GM12872 (cell line): ENCODE measurements at regions not wholly inside any gene's neighbourhood (a gene's known extent, or its start where the extent isn't known, plus 50 kb on each side); places are given as distances from the start of the nearest gene placed in this dataset.

Experiments
- CTCF ChIP-seq: IDR thresholded peaks from 3 replicates; pipeline ENCODE4 v1.5.1; 2011; ENCODE audit warnings: low read depth, mild to moderate bottlenecking, low read length, moderate library complexity; ENCODE audit not compliant: insufficient read depth

- no peak for TF ChIP-seq CTCF
Measured at GRCh38 chr10:127797339-127797738, 60.4 kb downstream of the FOXI2 start.

- no peak for TF ChIP-seq CTCF
Measured at GRCh38 chr10:127798111-127798510, 61.1 kb downstream of the FOXI2 start.

DNA sequence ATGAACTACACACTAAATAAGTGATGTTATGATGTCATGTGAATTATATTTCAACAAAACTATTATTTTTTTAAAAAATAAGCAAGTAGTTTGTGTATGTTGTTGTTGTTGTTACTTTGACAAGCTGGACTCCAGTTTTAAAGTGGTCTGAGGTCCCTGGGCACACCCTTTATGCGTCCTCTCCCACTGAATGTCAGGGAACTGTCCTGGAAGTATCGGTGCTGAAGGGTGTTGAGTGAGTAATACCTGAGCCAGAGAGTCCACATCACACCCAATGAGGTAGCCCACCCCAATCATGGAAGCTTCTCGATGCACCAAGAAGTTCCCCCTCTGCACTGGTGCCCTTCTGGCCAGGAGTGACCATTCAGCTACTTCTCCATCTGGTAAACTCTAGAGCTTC lies 64.3 kb downstream of the FOXI2 start:
- TF ChIP-seq CTCF = no peak

DNA sequence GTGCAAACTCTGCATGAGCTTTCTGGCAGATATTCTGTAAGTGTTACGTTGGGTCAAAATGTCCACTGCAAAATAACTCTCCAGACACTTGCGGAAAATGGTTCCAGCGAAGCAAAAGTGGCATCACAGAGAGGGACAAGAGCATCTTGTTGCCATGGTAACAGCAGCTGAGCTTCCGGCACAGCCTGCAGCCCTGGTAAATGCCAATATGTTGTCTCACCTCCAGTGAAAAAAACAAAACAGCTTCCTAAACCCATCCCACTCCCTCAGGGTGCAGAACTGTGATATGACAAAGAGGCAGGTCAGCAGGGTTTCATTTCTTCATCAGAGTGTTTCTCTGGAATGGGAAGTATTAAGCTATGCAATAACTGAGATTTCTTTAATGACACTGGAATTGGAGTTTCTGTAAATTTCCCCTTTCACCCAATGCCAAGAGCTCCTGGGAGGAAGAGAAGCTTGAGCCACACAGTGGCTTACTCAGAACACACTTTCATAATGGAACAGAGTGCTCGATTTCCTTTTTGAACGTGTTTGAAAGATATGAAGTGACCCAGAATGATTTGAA lies 65.6 kb downstream of the FOXI2 start:
- no peak for TF ChIP-seq CTCF

DNA sequence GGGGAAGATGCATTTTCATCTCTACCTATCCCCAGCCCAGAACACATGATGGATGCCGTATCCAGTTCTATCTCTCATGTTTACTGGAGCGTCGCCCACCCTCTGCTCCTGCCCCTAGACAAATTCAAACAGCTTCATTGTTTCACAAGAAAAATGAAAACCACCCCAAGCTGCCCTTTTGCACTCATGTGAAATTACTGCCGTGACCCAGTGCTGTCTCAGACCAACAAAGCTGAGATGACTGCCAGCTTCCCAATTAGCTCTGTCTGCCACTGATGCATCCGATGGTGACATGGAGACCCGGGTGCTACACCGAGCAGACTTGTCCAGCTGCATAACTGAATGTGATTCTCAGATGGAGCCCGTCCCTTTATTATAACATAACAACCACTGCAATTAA lies 67.7 kb downstream of the FOXI2 start:
- TF ChIP-seq CTCF = no peak

DNA sequence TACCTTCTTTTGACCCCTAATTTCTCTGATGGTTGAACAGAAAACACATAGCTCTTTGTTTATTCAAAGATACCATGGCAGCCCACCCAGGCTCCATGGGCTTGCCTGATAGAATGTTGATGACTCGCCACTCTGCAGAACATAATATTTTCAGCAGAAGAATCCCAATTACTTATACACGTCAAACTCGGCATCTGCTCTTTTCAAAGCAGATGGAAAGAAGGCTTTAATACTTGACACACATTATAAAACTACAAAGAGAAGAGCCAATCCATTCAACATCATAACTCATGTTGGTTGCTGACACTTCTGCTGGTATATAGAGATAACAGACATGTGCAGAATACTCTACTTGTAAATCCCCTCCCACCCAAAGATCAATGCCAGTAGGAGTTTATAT lies 69.0 kb downstream of the FOXI2 start:
- no peak for TF ChIP-seq CTCF

DNA sequence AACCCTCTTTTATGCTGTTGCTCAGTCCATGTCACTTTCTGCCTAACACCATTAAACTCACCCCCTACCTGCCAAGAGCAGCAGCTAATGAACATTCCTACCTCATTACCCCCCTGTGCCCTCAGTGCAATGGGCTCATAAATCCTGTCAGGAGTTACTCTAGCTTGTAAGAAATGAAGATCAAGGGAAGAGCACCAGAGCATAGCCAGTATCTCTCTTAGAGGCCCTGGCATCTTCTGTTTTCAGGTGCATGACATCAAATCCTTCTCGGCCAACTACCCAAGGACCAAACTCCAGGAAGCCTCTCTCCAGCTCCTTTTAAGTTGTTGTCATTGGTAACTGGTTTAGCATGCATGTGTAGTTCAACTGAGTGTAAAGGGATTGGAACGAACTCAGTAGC lies 75.1 kb downstream of the FOXI2 start:
- TF ChIP-seq CTCF = no peak
